Daoy (cell line): ENCODE measurements at regions not wholly inside any gene's neighbourhood (a gene's known extent, or its start where the extent isn't known, plus 50 kb on each side); places are given as distances from the start of the nearest gene placed in this dataset.

ENCODE experiments used
- DNase-seq: peaks from one replicate; pipeline ENCODE4 v3.0.0-alpha.2; 2015; ENCODE audit warnings: low read depth

DNA sequence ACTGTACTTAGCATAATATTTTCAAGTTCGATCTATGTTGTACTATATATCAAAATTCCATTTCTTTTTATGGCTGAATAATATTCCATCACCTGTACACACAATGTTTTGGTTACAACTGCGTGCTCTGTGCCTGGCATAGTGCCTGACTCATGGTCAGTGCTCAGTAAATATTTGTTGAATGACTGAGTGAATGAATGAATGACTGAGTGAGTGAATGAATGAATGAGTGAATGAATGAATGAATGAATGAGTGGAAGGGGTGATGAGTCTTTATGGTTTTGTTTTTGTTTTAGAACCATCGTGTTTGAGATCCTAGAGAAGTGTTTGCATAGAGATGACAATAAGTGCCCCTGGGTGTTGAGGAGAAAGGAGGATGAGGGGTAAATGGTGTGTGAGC, 155.3 kb downstream of the MRM1 start:
- DNase-seq: no peak

DNA sequence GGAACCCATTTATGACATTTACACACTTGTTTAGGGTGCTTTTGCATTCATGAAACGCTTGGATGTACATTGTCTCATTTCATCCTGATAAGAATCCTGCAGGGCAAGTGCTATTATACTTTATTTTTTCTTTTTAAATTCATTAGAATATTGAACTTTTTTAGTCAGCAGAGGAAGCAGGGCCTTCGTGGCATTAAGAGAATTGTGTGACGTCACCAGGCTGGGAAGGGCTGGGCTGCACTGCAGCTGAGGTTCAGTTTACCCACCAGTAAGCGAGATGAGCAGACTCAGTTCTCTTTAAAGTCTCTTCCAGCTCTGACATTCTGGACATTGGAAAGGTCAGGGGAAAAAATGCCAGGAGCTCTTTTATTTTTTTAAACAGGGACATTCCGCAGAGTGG, 159.0 kb downstream of the MRM1 start:
- no peak for DNase-seq

DNA sequence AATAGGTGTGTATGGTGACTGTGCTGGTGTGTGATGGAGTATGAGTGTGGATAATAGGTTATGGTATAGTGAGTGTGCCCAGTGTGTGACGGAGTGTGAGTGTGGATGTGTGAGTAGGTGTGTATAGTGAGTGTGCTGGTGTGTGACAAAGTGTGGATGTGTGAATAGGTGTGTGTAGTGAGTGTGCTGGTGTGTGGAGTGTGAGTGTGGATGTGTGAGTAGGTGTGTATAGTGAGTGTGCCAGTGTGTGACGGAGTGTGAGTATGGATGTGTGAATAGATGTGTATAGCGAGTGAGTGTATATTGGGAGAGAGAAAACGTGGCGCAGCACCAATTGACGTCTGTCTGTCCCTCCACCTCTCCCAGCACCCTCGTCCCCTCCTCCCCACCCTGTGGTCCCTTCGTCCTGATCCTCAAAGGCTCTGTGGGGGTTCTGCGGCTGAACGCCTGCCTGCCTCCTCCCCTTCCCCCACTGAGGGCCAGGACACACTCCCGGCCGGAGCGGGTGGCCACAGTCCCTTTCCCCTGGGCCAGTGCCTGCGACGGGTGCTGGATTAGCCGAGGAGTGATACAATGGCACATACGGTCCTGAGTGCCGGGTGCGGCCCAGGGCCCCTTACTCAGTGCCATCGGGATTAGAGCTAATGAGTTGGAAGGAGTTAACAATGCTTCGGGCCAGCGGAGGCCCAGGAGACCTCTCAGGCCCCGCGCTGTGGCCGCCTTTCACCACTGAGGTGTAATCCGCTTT, 160.0 kb downstream of the MRM1 start:
- DNase-seq: no peak

- DNase-seq: no peak
Measured at GRCh38 chr17:36765436-36766043, 164.2 kb downstream of the MRM1 start.

- peak; percentile 28 for DNase-seq
Measured at GRCh38 chr17:36768394-36768793, 167.0 kb downstream of the MRM1 start.

GRCh38 chr17:36773039-36773438, 164.2 kb upstream of the LHX1 start:
- DNase-seq: no peak

GRCh38 chr17:36777118-36777517, 160.2 kb upstream of the LHX1 start:
- DNase-seq: peak; percentile 20

GRCh38 chr17:36778448-36778847, 158.8 kb upstream of the LHX1 start:
- DNase-seq: no peak

DNA sequence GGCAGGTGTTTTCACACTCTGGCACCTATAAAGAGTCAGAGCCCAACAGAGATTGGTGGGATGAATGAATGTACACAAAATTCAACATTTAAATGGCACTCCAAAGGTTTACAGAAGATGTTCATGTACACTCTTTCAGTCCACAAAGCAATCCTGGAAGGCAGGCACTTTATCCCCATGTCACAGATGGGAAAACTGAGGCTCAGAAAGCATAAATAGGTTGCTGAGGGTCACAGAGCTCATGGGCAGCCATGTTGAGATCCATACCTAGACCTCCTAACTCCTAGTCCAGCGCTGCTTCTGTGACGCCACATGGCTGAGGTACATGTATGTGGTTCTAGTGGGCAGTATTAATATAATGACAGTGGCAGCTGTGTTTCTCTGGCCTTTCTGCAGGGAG, 157.7 kb upstream of the LHX1 start:
- DNase-seq: no peak

DNA sequence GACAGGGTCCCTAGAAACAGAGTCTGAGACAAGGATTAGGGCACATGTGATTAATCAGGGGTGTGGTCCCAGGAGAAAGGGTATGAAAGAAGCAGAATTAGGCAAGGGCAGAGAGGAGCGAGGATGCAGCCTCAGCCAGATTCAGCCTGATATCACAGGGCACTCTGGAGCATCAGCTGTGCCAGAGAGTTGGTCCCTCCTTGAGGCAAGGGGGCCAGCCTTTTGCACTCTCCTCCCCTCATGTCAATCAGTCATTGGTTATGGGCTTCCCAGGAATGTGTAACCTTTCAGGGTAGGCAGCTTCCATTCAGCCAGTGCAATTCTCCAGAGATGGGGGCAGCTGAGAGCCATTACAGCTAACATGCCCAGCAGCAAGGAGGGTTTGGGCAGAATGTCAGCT, 152.6 kb upstream of the LHX1 start:
- no peak for DNase-seq

DNA sequence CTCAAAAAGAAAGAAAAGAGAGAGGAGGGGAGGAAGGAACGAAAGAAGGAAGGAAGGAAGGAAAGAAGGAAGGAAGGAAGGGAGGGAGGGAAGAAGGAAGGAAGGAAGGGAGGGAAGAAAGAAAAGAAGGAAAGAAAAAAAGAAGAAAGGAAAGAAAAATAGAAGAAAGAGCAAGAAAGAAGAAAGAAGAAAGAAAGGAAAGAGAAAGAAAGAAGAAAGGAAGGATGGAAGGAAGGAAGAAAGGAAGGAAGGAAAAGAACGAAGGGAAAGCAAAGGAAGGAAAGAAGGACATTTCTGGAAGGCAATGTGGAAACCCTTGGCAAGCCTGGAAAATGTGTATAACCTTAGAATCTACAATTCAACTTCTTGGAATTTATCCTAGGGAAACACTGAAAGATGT, 150.4 kb upstream of the LHX1 start:
- DNase-seq: no peak

- DNase-seq: no peak
Measured at GRCh38 chr17:36791150-36791941, 145.9 kb upstream of the LHX1 start.

GRCh38 chr17:36791942-36792475, 145.3 kb upstream of the LHX1 start:
- DNase-seq: no peak

DNA sequence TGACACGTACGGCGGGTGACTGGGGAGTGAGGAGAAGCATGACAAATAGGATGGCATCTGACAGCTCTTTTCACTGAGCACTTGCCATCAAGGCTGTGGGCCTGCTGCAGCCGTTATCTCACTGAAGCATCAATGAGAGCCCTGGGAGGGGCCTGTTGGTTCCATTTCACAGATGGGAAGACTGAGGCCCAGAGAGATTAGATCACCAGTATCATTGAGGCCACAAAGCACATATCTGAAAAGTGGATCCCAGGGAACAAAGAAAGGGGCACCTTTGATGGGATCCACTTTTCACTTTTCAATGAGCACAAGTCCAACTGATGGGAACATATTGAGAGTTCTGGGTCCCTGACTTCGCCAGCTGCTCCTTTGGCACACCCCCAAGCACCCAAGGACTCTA, 144.4 kb upstream of the LHX1 start:
- DNase-seq: no peak

GRCh38 chr17:36793976-36794375, 143.3 kb upstream of the LHX1 start:
- DNase-seq: no peak

- DNase-seq: no peak
Measured at GRCh38 chr17:36807496-36808179, 129.6 kb upstream of the LHX1 start.

DNA sequence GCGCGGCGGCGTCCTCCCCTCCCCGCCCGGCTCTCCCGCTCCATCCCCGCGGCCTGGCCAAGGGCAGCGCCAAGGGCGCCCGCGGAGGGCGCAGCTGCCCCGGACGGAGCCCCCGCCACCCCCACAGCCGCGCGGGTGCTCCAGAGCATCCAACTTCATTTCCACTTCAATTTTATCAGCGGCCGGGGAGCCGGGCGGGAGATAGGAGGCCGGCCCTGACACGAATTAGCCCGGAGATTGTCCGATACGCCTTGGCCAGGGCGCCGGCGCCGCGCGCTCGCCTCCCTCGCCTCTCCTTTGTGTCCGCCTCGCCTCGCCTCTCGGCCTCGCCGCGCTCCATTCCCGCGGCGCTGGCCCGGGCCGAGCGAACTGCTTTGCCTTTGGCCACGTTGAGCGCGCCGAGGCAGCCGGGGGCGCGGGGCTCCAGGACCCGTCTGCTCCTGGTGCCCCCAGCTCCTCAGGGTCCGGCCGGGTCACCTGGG, 129.1 kb upstream of the LHX1 start:
- peak; percentile 46 for DNase-seq

DNA sequence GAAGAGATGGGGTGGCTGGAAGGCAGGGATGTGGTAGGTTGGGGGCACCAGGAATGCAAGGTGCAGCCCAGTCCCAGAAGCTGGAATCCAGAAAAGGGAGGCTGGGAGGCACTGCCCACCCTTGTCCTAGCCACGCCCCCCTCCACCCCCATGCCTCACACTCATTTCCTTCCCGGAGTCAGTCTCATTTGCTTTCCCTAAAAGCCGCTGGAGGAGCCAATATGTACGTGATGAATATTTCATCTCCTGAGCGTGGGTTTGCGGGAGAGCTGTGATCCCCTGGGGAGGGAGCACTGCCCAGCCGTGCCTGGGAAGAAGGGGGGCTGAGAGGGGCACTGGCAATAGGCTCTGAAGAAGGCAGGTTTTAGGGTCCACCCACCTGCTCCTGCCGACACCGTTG, 124.5 kb upstream of the LHX1 start:
- peak; percentile 53 for DNase-seq

- DNase-seq: no peak
Measured at GRCh38 chr17:36813357-36813756, 123.9 kb upstream of the LHX1 start.

DNA sequence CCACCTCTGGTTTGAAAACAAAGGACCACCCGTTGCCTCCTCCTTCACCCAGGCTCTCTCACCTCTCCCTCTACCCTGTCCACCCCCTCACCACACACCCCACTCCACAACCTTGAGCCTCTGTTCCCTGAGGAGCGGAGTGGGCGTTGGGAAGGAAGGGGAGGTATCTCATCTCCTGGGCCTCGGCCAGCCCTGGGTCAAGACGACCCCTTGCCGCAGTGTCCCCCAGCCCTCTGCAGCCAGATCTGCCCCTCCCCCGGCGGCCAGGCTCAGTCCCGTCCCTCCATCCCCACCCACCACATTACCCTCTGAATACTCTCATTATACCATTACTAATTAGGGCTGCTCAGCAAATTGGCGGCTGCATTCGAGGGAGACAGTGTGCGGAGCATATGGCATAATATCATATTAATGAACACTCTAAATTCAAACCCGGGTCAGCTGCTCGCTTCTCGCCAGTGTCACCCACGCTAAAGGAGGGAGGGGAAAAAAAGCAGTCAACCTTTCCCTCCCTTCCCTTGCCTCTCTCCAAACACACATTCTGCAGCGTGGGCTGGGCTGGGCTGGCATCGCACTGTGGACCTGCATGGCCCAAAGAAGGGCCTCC, 123.2 kb upstream of the LHX1 start:
- no peak for DNase-seq

GRCh38 chr17:36814958-36815357, 122.3 kb upstream of the LHX1 start:
- DNase-seq: no peak
